ENCODE measurements at regions not wholly inside any gene's neighbourhood (a gene's known extent, or its start where the extent isn't known, plus 50 kb on each side); places are given as distances from the start of the nearest gene placed in this dataset.
"Not testable (repeated sequence)": the region's sequence is repeated elsewhere in the genome, so short reads cannot be mapped to it uniquely, and the experiment has no call there.

DNA sequence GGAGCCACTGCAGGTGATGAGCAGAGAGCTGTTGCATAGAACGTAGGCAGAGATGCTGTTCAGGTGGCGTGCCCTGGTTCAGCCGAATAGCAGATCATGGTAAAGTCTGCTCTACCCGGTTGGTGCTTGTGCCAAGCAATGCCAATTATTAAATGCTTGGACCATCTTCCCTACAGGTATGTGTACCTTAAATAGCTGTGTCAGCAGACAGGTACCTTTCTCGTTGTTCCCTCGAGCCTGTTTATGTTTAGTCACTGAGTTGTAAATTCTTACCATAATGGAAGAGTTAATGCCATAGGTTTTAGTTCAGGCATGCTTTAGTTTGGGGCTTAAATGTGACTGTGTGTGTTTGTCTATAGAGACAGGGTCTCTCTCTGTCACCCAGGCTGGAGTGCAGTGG lies 112.5 kb upstream of the CPM start:
- no peaks in the 10 kb centered on the region for H3K36me3 ChIP-seq (replicated peaks in 1 of 2; ENCODE audit: insufficient read depth in 1 of 2, low read depth in 2 of 2)
- H3K4me3 ChIP-seq: no peak overlapping the region
- DNase-seq (no peak), ATAC-seq (no peak)
- H3K27me3 ChIP-seq: no peaks in the 10 kb centered on the region
- WGBS, 2 donors: 86 to 93% methylated on average over 6 of the region's 6 CpGs
- peak overlapping the region in 2 of 4 donors; percentile 44 to 45 for H3K27ac ChIP-seq
- TF ChIP-seq, protein P1, sequence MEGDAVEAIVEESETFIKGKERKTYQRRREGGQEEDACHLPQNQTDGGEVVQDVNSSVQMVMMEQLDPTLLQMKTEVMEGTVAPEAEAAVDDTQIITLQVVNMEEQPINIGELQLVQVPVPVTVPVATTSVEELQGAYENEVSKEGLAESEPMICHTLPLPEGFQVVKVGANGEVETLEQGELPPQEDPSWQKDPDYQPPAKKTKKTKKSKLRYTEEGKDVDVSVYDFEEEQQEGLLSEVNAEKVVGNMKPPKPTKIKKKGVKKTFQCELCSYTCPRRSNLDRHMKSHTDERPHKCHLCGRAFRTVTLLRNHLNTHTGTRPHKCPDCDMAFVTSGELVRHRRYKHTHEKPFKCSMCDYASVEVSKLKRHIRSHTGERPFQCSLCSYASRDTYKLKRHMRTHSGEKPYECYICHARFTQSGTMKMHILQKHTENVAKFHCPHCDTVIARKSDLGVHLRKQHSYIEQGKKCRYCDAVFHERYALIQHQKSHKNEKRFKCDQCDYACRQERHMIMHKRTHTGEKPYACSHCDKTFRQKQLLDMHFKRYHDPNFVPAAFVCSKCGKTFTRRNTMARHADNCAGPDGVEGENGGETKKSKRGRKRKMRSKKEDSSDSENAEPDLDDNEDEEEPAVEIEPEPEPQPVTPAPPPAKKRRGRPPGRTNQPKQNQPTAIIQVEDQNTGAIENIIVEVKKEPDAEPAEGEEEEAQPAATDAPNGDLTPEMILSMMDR (IDR thresholded peaks at IDR 0.05): no peak
- no peak for TF ChIP-seq POLR2A (IDR thresholded peaks at IDR 0.05)
- no peaks in the 10 kb centered on the region for H3K9me3 ChIP-seq
- intact Hi-C loops (cut with DNase I): no loop called here
- no peaks in the 10 kb centered on the region for H3K4me1 ChIP-seq

DNA sequence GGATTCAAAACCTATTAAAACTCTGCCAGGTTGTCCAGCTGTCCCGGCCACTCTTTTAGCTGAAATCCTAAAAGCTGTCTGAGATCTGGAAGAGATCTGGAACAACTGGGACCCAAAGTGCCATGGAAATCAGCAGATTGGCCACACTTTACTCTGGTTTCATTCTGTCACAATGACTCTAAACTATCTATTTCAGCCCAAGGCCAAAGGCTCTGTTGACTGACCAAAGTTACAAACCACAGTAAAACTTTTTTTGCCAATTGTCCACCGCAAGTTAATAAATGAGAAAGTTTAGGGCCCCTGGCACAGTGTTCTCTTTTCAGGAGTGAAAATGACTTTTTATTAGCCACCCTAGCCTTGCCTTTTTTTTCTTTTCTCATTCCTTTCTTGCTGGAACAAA lies 113.4 kb upstream of the CPM start:
- H3K27me3 ChIP-seq: no peaks in the 10 kb centered on the region
- TF ChIP-seq POLR2A (IDR thresholded peaks at IDR 0.05): no peak
- TF ChIP-seq, protein P1 (IDR thresholded peaks at IDR 0.05): no peak
- H3K4me1 ChIP-seq: no peaks in the 10 kb centered on the region
- WGBS, 2 donors: 56 to 57% methylated on average over 2 of the region's 2 CpGs
- peak; percentile 50 for ATAC-seq
- DNase-seq: no peak
- H3K4me3 ChIP-seq: no peak overlapping the region
- no peaks in the 10 kb centered on the region for H3K36me3 ChIP-seq (replicated peaks in 1 of 2; ENCODE audit: insufficient read depth in 1 of 2, low read depth in 2 of 2)
- H3K27ac ChIP-seq: peak overlapping the region in 3 of 4 donors; percentile 42 to 45 (median 44)
- intact Hi-C loops (cut with DNase I): no loop called here
- no peaks in the 10 kb centered on the region for H3K9me3 ChIP-seq

DNA sequence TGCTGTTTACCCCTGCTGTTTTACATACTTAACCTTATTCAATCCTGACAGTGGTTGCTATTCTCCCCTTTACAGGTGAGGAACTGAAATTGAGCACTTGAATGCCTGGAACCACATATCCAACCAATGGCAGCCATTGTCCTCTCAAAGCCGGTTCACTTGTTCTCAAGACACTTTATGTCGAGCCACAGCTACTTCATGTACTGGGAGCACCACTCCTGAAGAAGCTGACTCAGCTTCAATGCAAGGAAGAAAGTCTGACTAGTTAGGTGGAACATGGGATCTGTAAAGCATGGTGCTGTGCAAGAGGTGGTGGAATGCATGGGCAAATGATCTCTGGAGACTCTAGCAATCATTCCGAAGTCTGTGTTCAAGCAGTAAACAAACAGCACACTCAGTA lies 113.9 kb upstream of the CPM start:
- no peaks in the 10 kb centered on the region for H3K9me3 ChIP-seq
- intact Hi-C loops (cut with DNase I): no loop called here
- TF ChIP-seq, protein P1 (IDR thresholded peaks at IDR 0.05): no peak
- no peak overlapping the region for H3K4me3 ChIP-seq
- no peak for DNase-seq
- H3K27me3 ChIP-seq: no peaks in the 10 kb centered on the region
- no peaks in the 10 kb centered on the region for H3K4me1 ChIP-seq
- H3K36me3 ChIP-seq (replicated peaks in 1 of 2; ENCODE audit: insufficient read depth in 1 of 2, low read depth in 2 of 2): no peaks in the 10 kb centered on the region
- ATAC-seq: no peak
- WGBS, 2 donors: 80 to 86% methylated on average over 3 of the region's 3 CpGs
- peak overlapping the region in 3 of 4 donors; percentile 42 to 45 (median 44) for H3K27ac ChIP-seq

DNA sequence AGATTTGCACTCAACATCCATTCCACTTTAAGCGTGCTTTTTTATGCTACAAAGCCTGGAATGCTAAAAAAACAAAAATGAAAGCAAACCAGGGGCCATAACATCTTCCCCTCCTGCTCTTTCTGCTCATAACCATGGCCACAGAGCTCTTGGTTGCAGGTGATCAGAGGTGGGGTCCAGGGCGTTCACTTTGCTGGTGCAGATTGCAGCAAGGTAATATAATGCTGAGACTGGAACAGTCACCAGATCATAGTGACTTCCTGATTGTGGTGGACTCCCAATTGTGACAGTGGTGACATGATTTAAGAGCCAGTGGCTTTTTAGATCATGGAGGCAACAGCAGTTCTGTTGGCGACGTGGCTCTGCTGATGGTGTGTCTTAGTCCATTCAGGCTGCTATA lies 115.0 kb upstream of the CPM start:
- WGBS, 2 donors: 88% methylated on average over 3 to 4 of the region's 4 CpGs
- H3K4me1 ChIP-seq: peaks cover 10% of the 10 kb centered on the region

DNA sequence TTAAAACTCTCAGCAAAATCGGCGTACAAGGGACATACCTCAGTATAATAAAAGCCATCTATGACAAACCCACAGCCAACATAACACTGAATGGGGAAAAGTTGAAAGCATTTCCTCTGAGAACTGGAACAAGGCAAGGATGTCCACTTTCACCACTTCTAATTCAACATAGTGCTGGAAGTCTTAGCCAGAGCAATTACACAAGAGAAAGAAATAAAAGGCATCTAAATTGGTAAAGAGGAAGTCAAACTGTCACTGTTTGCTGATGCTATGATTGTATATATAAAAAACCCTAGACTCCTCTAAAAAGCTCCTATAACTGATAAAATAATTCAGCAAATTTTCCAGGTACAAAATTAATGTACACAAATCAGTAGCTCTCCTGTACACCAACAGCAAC lies 116.9 kb upstream of the CPM start:
- DNase-seq; intact Hi-C loops (cut with DNase I); ATAC-seq; H3K27ac ChIP-seq; H3K4me3 ChIP-seq; H3K27me3 ChIP-seq; H3K9me3 ChIP-seq; H3K36me3 ChIP-seq (replicated peaks in 1 of 2; ENCODE audit: insufficient read depth in 1 of 2, low read depth in 2 of 2): not testable (repeated sequence)
- WGBS, 2 donors: 89 to 96% methylated on average over 2 of the region's 2 CpGs
- H3K4me1 ChIP-seq: peaks cover 19% of the 10 kb centered on the region

More for the DNA sequence above, 115.0 kb upstream of the CPM start:
- no peak for ATAC-seq
- Histone ChIP-seq H3K36me3 (replicated peaks in 1 of 2; ENCODE audit: insufficient read depth in 1 of 2, low read depth in 2 of 2) (no peaks in the 10 kb centered on the region), H3K4me3 (no peak overlapping the region), H3K9me3 (no peaks in the 10 kb centered on the region), H3K27me3 (no peaks in the 10 kb centered on the region), H3K27ac (no peak overlapping the region)
- DNase-seq: no peak
- intact Hi-C loops (cut with DNase I): no loop called here
- TF ChIP-seq, protein P1 (IDR thresholded peaks at IDR 0.05): no peak
- no peak for TF ChIP-seq POLR2A (IDR thresholded peaks at IDR 0.05)

Data from body of pancreas (tissue), 4 donors.